ENCODE measurements at regions not wholly inside any gene's neighbourhood (a gene's known extent, or its start where the extent isn't known, plus 50 kb on each side); places are given as distances from the start of the nearest gene placed in this dataset.

- TF ChIP-seq TCF7L2 (IDR thresholded peaks at IDR 0.05; ENCODE audit: low read depth, low read length) (peak; percentile 12; the same call in 1 of the 2 replicates), SIN3A (IDR thresholded peaks at IDR 0.05; ENCODE audit: borderline replicate concordance, insufficient read depth, low read depth, low read length) (no peak), POLR2AphosphoS5 (IDR thresholded peaks at IDR 0.05; ENCODE audit: low read depth, low read length) (peak; percentile 22; the same call in 1 of the 2 replicates), CTCF (IDR thresholded peaks at IDR 0.05) (no peak)
These were observed 115.6 kb upstream of the SLC45A1 start for GRCh38 chr1:8202182-8202905.

GRCh38 chr1:8201331-8201861 is 116.5 kb upstream of the SLC45A1 start:
- POLR2A ChIA-PET: interaction anchor here (0.5 kb wide), 1 partner anchor 184 kb away, joined by 5 read pairs; no protein-coding TSS in a partner anchor
- Histone ChIP-seq H3K4me3 (ENCODE audit: low read depth in 2 of 2, low read length in 2 of 2) (no peak overlapping the region), H3K4me1 (ENCODE audit: control insufficient read depth, insufficient read depth, low read length) (peaks cover 66% of the 10 kb centered on the region), H3K27ac (ENCODE audit: low read length) (peak overlapping the region; percentile 99), H3K36me3 (ENCODE audit: control insufficient read depth, insufficient read depth, low read length) (no peaks in the 10 kb centered on the region), H3K9me3 (ENCODE audit: control insufficient read depth, insufficient read depth, low read depth, low read length) (no peaks in the 10 kb centered on the region), H3K27me3 (ENCODE audit: control insufficient read depth, insufficient read depth, low read length) (no peaks in the 10 kb centered on the region)
- in situ Hi-C loops (cut with HindIII; ENCODE audit: low pct_unique_long_range_greater_than_20kb, low sequenced_read_pairs) (no loop called here), intact Hi-C loops (cut with micrococcal nuclease; ENCODE audit: unreplicated experiment) (loop anchor here (5.0 kb wide), 1 partner anchor 111 kb away; no protein-coding TSS in a partner anchor)
- CTCF ChIA-PET: interaction anchor here (0.5 kb wide), 1 partner anchor 109 kb away, joined by 4 read pairs; no protein-coding TSS in a partner anchor
- DNase-seq (ENCODE audit: low read depth, low spot score): no peak
- BruUV-seq (replicated peaks): TSS peak; percentile 95
- TF ChIP-seq REST (IDR thresholded peaks at IDR 0.05; ENCODE audit: insufficient read depth in 1 of 2, low read depth in 2 of 2, low read length in 1 of 2) (no peak), POLR2AphosphoS5 (IDR thresholded peaks at IDR 0.05; ENCODE audit: low read depth, low read length) (peak; percentile 49; the same call in 1 of the 2 replicates)
- peak; percentile 42 for ATAC-seq

More at GRCh38 chr1:8202182-8202905, 115.6 kb upstream of the SLC45A1 start:
- no peaks in the 10 kb centered on the region for H3K27me3 ChIP-seq (ENCODE audit: control insufficient read depth, insufficient read depth, low read length)
- H3K4me3 ChIP-seq (ENCODE audit: low read depth in 2 of 2, low read length in 2 of 2): peak overlapping the region in 1 of 2 experiments; percentile 16; a peak in 2 of 4 replicates
- in situ Hi-C loops (cut with HindIII; ENCODE audit: low pct_unique_long_range_greater_than_20kb, low sequenced_read_pairs) (no loop called here), intact Hi-C loops (cut with micrococcal nuclease; ENCODE audit: unreplicated experiment) (loop anchor here (5.0 kb wide), 1 partner anchor 110 kb away; no protein-coding TSS in a partner anchor)
- H3K9me3 ChIP-seq (ENCODE audit: control insufficient read depth, insufficient read depth, low read depth, low read length): no peaks in the 10 kb centered on the region
- peak; percentile 71 for DNase-seq (ENCODE audit: low read depth, low spot score)
- peak; percentile 83 for ATAC-seq
- ChIA-PET POLR2A (interaction anchor here (0.5 to 0.6 kb wide), 2 partner anchors 70 to 217 kb away, joined by 3 to 4 read pairs; no protein-coding TSS in a partner anchor), CTCF (interaction anchor here (0.6 to 1.1 kb wide), 2 partner anchors 9 to 227 kb away, joined by 3 to 5 read pairs; no protein-coding TSS in a partner anchor)
- H3K27ac ChIP-seq (ENCODE audit: low read length): peak overlapping the region; percentile 99
- no peaks in the 10 kb centered on the region for H3K36me3 ChIP-seq (ENCODE audit: control insufficient read depth, insufficient read depth, low read length)
- BruUV-seq (replicated peaks): no TSS peak
- H3K4me1 ChIP-seq (ENCODE audit: control insufficient read depth, insufficient read depth, low read length): peaks cover 59% of the 10 kb centered on the region
